Esophagus mucosa (tissue), 1 donor: ENCODE measurements at regions not wholly inside any gene's neighbourhood (a gene's known extent, or its start where the extent isn't known, plus 50 kb on each side); places are given as distances from the start of the nearest gene placed in this dataset.
"Not testable (repeated sequence)": the region's sequence is repeated elsewhere in the genome, so short reads cannot be mapped to it uniquely, and the experiment has no call there.

Experiments used
- ATAC-seq: fragments of 200-7000 bp; cut with Tn5 transposase; one replicate; pipeline ENCODE4 v1.9.1; 2020
- donor health status: DM: yes; HTN: yes; CAD: no.

GRCh38 chr7:47188653-47189315, 393.1 kb downstream of the TNS3 start:
- ATAC-seq = no peak

- no peak for ATAC-seq
Measured at GRCh38 chr7:47188136-47188535, 393.8 kb downstream of the TNS3 start.

GRCh38 chr7:47186316-47186715, 395.6 kb downstream of the TNS3 start:
- ATAC-seq = no peak

DNA sequence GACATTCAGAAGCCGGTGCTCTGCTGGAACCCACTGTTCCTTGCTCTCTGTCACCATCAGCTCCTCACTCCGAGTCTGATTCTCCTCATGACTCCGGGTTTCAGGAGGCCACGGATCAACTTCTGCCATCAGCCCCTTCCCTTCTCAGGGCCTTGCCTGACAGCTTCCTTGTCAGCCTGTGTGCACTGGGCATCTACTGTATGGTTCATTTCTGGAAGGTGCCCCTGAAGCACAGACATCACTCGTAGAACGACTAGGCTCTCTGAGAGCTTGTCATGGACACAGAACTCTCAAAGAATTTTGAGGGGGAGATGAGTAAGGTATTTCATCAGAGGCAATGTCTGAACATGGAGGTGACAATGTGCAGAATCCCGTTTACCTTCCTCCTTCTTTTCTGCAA, 396.1 kb downstream of the TNS3 start:
- no peak for ATAC-seq

GRCh38 chr7:47185170-47185569, 396.7 kb downstream of the TNS3 start:
- no peak for ATAC-seq

DNA sequence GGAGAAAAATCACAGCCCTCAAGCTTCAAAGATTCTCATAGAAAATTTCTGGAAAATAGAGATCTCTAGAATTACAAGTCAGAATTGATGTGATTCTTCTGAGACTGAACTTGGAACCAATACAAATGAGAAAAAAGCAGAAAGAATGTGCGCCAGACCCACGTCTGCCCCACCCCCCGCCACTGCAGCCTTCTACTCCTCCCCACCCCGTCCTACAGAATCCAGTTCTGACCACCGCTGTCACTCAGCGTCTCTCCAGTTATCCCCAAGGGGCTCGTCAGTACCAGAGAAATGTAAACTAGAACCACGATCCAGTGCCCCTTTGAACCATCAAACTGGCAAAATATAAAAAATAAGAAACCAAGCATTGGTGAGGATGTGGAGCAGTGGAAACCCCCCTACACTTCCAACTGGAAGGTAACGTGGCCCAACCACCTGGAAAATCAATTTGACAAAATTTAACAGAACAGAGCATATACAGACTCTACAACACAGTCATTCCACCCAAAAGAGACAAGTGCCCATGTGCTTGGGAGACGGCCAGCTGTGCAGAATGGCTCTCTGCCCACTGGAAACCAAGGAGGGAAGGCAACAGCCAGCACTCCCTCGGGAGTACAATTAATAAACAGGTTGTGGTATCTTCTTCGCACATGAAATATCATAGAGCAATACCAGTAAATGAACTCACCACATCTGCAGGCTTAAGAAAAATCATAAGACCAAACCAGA, 397.9 kb downstream of the TNS3 start:
- no peak for ATAC-seq

GRCh38 chr7:47181746-47182361, 400.1 kb downstream of the TNS3 start:
- no peak for ATAC-seq

- ATAC-seq = no peak
Measured at GRCh38 chr7:47180516-47180826, 401.4 kb downstream of the TNS3 start.

GRCh38 chr7:47179812-47180515, 401.9 kb downstream of the TNS3 start:
- peak; percentile 62 for ATAC-seq

GRCh38 chr7:47172602-47173539, 409.0 kb downstream of the TNS3 start:
- ATAC-seq = not testable (repeated sequence)

DNA sequence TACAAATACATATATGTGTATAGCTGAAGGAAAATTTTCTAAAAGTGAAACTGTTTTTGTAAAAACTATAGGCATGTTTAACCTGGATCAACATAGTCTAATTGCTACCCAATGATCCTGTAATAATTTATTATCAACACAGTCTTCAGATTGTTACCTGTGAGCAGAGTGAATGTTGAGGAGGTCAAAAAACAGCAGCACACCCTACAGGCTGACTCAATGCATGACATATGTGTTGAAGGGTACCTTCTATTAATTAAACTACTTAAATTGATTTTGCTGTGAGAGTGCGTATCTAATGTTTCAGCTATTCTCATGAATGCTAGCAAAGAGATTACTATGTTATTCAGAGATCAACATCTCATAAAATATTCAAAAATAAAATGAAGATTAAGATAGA, 411.4 kb downstream of the TNS3 start:
- ATAC-seq = no peak

- no peak for ATAC-seq
Measured at GRCh38 chr7:47154791-47155190, 427.1 kb downstream of the TNS3 start.

GRCh38 chr7:47153576-47153975, 428.3 kb downstream of the TNS3 start:
- ATAC-seq = no peak

GRCh38 chr7:47153058-47153457, 428.9 kb downstream of the TNS3 start:
- ATAC-seq = no peak

- no peak for ATAC-seq
Measured at GRCh38 chr7:47152307-47152706, 429.6 kb downstream of the TNS3 start.

DNA sequence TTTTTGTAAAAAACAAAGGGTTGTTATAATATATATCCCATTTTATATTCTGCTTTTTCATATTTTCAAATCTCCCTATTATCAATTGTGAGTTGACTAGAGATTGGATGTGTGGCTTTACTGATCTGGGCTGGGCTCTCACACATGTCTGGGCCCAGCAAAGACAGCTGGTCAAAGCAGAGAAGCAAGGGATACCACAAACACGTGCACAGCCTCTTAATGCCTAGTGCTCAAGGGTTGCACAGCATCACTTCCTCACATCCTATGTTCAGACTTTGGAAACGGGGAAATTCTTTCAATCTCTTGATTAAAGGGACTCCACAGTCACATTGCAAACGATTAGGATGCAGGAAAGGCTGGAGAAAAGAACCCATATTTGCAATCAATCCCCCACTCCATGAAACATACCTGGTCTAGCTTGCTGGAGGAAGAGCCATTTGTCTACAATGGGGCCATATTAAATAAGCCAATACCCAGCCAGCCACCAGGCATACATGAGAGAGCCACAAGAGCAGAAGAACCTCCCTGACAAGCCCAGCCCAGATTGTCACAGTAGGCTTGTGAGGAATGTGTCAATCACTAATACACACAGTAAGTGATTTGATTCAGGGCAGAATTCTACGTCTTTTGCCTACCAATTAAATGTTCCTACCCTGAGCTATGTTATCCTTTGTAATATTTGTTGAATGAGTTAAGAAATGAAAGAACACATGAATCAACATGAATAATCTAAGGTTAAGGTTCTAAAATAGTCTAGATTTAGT, 431.2 kb downstream of the TNS3 start:
- no peak for ATAC-seq

DNA sequence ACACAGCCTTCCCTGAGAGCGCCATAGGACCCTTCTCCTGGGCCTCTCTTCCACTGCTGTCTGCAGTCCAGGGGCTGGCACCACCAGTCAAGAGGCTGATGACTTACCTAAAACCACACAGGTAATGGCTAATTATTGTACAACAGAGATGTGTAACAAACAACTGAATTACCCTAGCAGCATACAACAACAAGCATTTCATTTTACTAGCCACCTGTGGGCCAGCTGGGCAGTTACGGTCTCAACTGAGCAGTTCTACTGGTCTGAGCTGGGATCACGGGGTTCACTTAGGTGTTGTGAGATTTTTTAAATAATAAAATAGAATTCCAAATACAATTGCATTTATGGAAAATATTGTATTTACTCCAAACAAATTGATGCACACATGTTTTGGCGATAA, 431.9 kb downstream of the TNS3 start:
- ATAC-seq = no peak

GRCh38 chr7:47149208-47149839, 432.6 kb downstream of the TNS3 start:
- ATAC-seq = no peak

DNA sequence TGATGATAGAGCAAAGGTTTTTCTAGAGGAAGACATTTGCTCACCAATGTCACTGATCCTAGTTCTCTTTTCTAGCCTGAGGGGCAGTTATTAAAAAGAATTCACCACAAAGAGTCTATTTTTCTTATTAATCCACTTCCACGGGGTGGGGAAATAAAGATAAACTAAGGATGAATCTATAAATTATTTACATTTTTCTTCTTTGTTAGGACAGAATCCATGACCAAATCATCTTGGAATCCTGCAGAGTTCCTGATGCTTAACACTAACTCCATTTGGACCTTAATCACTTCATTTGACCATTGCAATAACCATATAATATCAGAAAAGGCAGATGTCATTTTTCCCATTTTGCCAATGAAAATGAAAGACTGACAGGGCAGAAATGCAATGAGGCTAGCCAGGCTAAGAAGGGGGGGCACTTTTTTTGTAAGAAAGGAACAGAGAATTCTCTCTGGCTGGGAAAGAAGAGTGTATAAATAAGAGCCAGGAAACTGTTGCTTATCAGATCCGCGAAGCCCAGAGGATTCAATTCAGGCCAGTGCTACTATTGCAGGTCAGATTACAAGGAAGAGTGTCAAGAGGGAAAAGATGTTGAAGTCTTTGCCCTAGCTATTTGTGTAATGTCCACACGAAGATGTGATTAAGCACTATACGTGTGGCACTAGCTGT, 433.2 kb downstream of the TNS3 start:
- ATAC-seq = no peak

DNA sequence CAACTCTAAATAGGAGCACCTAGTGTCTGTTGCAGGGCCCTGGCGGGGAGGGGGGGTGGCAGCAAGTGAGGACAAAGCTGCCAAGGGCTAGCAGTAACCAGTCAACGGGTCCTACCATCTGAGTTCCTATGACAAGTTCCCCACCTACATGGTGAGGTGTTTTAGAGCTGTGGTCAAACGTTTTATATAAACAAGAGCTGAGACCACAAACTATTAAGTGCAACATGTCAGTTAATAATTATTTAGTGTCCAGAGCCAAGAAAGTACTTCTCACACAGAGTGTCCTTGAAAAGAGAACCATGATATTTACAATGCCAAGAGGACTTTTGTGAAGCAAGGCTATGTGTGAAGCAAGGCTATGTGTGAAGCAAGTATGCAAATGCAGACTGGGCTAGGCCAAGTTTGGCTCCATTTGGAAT, 434.7 kb downstream of the TNS3 start:
- ATAC-seq = no peak

- no peak for ATAC-seq
Measured at GRCh38 chr7:47145982-47146381, 435.9 kb downstream of the TNS3 start.
